CD4-positive, alpha-beta T cell treated with Interleukin-4 for 4 hours (primary cell): ENCODE measurements at regions not wholly inside any gene's neighbourhood (a gene's known extent, or its start where the extent isn't known, plus 50 kb on each side); places are given as distances from the start of the nearest gene placed in this dataset.

Source experiments
- DNase-seq: peaks from one replicate; pipeline ENCODE4 v3.0.0-alpha.2; 2020

- no peak for DNase-seq
Measured at GRCh38 chr11:37088573-37088910, 490.5 kb upstream of the RAG2 start.

GRCh38 chr11:37087650-37088572, 489.9 kb upstream of the RAG2 start:
- DNase-seq, result no peak

DNA sequence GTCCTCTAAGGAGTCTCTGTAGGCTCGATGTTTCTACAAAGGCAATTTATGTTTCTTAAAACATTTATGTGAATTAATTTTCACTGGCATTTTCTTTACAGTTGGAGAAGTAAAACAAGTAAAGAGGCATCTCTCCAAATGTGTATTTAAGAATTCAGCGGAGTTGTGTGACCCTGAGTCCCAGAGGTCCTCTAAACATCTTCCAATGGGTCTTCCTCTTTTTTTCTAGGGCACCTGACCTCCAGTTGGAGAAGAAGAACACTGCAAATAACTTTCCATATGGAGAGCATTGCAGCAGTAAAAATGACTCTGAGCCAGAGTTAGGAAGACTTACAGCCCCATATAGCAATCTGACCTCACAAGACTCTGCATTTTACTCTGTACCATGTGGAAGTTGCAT, 480.5 kb upstream of the RAG2 start:
- DNase-seq, result no peak

GRCh38 chr11:37076866-37077265, 478.8 kb upstream of the RAG2 start:
- DNase-seq, result no peak

- no peak for DNase-seq
Measured at GRCh38 chr11:37072538-37073055, 474.6 kb upstream of the RAG2 start.

- no peak for DNase-seq
Measured at GRCh38 chr11:37050311-37050710, 452.3 kb upstream of the RAG2 start.

DNA sequence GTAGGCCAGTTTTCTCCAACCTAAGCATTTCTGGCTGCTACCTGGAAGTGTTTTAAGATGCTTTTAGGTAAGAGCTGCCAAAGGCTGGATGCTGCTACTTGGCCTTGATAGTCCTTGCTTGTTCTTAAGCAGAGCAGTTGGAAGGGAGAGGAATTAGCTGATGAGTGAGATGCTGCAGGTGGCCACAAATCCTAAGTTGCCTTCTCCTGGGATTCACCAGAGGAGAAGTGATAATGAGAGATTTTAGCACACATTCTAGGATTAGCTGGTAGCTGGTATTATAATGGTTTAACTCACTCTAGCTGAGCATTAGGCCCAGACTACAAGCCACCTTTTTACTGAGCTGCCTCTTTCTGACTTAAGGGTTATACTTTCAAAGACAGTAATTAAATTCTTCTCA, 442.9 kb upstream of the RAG2 start:
- no peak for DNase-seq

- DNase-seq, result no peak
Measured at GRCh38 chr11:37038911-37039310, 440.9 kb upstream of the RAG2 start.

- no peak for DNase-seq
Measured at GRCh38 chr11:37026741-37027140, 428.7 kb upstream of the RAG2 start.

GRCh38 chr11:37026326-37026725, 428.3 kb upstream of the RAG2 start:
- no peak for DNase-seq

DNA sequence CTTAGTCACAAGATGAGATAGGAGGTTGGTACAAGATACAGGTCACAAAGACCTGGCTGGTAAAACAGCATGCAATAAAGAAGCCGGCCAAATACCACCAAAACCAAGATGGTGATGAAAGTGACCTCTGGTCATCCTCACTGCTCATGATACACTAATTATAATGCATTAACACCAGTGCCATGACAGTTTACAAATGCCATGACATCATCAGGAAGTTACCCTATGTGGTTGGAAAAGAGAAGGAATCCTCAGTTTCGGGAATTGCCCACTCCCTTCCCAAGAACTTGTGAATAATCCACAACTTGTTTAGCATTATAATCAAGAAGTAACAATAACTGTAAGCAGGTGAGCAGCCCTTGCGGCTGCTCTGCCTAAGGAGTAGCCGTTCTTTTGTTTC, 408.5 kb upstream of the RAG2 start:
- DNase-seq, result no peak

- no peak for DNase-seq
Measured at GRCh38 chr11:37002831-37003230, 404.8 kb upstream of the RAG2 start.

DNA sequence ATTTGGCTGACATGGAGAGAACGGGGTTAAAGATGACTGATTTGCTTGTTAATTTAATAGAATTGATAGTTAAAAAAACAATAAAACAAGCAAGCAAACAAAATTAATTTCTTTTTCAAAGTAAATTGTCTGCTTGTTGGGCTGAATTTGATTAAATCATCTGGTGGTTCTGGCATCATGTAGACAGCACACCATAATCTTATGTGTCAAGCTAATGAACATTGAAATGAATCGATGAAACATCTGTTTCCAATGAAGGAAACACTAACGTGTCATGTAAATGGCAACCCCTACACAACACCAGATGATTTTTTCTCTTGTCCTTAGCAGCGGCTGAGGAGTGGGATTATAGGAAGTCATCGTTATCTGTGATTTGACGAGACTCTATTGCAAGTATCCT, 399.6 kb upstream of the RAG2 start:
- no peak for DNase-seq

GRCh38 chr11:36996795-36997194, 398.8 kb upstream of the RAG2 start:
- no peak for DNase-seq

- no peak for DNase-seq
Measured at GRCh38 chr11:36994208-36994607, 396.2 kb upstream of the RAG2 start.

DNA sequence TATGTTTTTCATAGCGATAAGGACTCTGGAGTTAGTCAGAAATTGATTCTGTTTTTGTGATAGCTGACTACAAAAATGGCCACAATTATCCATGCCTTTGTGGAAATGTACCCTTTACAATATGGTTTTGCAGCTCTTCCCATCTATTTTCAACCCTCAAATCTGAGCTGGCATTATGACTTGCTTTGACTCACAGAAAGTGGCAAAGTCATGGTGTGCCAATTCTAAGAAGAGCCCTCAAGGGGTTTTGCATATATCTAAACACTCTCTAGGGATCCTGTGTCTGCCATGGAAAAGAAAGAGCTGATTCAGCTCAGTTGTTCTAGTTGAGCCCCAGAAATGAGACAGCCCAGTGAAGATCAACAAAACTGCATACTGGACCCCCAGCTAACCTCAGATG, 390.5 kb upstream of the RAG2 start:
- no peak for DNase-seq

GRCh38 chr11:36985562-36985961, 387.5 kb upstream of the RAG2 start:
- no peak for DNase-seq

DNA sequence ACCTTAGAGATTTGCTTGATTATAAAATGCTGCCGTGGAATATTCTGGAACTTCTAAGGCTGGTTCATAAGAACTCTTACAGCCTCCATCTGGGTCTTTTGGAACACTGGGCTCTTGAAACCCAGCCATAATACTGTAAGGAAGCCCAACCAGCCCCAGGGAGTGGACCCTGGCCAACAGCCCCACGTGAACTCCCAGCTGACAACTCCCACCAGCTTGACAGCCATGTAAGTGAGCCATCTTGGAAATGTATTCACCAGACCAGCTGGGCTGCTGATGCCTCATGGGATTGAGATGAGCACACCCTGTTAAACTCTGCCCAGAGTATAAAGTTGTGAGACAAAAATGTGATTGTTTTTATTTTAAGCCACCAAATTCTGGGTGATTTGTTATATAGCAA, 378.7 kb upstream of the RAG2 start:
- DNase-seq, result no peak

DNA sequence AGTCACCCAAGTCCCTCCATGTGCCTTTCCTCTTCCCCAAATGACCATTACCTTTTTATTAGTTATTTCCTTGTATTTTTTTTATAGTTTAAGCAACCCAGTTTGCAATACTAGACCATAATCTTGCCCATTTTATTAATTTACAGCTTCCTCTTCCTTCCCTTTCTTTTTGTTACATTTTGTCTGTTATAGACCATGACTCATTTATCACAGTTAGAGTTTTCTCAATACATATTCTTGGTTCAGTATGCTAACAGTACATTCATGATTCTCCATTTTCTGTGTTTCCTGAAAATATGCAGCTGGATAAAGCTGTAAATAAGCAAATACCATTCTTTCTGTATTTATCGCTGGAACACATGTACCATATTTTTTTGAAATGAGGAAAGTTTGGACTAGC, 376.7 kb upstream of the RAG2 start:
- DNase-seq, result no peak

DNA sequence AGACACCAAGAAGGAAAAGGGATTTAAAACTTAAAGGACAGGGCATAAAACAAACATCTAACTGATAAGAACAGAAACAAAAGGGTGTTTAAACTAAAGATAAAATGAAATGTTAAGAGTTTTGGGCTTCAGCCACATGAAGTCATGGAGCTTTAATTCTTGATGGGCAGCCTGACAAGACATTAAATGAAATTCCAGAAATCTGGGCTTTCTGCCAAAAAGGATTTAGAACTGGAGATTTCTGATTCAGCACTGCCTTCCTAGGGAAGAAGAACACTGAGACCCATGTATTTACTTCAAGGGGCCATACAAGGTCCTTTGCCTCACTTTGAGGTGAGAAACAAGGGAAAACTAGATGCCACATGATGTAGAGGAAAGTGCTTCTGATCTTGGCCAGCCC, 355.9 kb upstream of the RAG2 start:
- no peak for DNase-seq

DNA sequence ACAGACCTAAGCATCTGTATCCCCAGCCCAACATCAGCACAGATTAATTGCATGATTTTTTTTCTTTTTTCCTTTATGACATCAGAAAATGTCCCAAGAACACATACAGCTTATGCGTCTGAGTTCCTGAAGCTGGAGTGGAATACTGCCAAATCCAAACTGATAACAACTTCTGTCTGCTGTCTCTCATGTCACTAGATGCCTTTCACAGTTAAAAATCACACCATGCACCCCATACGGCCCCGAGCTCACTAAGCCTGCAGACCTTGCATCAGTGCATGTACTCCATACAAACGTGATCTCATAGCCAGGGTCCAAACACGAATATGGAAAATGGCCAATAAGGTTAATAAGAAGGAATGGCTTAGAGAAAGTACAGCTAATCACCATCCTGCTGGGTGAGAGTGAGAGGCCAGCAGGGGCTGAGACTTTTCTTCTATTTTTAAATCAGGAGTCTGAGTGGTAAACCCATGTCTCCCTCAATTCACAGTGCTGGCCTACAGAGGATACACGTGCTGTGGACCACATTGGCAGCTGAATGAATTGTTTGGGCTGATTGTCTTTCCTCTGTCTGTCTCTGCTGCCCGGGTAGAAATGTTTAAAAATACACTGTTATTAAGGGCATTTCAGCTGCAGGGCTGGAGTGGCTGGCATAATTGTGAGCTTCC, 350.6 kb upstream of the RAG2 start:
- DNase-seq, result no peak

DNA sequence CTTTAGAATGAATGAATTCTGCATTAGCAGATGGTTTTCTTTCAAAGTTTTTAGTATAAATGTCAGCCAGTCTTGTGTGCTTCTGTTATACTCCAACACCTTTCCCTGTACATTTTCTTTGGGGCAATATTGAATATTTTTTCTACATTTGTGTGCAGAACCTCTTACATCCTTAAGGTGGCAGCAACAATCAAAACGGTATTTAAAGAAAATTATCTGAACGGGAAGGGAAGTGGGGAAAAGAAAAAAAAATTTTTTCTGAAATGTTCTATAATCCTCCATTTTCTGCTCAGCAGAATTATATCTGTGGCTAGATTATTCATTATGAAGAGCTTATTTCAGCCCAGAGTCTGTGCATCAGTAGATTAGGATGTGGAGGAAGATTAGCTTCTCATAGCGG, 347.3 kb upstream of the RAG2 start:
- DNase-seq, result no peak

DNA sequence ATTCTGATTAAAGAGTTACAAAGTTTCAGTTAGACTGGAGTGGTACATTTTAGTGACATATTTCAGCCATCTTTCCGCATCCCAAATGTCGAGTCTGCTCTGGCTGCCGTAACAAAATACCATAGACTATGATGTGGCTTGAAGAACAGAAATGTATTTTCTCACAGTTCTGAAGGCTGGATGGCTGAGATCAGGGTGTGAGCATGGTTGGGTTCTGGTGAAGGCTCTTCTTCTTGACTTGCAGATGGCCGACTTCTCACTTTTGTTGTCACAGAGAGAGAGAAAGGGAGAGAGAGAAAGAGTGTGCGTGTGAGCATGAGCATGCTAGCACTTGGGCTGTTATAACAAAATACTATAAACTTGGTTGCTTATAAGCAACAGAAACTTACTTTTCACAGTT, 335.4 kb upstream of the RAG2 start:
- DNase-seq, result no peak

GRCh38 chr11:36931139-36931538, 333.1 kb upstream of the RAG2 start:
- DNase-seq, result no peak
